ENCODE measurements at regions not wholly inside any gene's neighbourhood (a gene's known extent, or its start where the extent isn't known, plus 50 kb on each side); places are given as distances from the start of the nearest gene placed in this dataset.
"Not testable (repeated sequence)": the region's sequence is repeated elsewhere in the genome, so short reads cannot be mapped to it uniquely, and the experiment has no call there.

GRCh38 chr13:90834700-90835099 is 512.8 kb upstream of the MIR17HG start:
- DNase-seq (ENCODE audit: low read depth, low spot score), result no peak

GRCh38 chr13:90835826-90836225 is 511.7 kb upstream of the MIR17HG start:
- no peak for DNase-seq (ENCODE audit: low read depth, low spot score)

- DNase-seq (ENCODE audit: low read depth, low spot score), result no peak
These were observed 509.0 kb upstream of the MIR17HG start for GRCh38 chr13:90838317-90838960.

GRCh38 chr13:90839061-90839460 is 508.4 kb upstream of the MIR17HG start:
- DNase-seq (ENCODE audit: low read depth, low spot score), result no peak

GRCh38 chr13:90846936-90847335 is 500.6 kb upstream of the MIR17HG start:
- no peak for DNase-seq (ENCODE audit: low read depth, low spot score)

DNA sequence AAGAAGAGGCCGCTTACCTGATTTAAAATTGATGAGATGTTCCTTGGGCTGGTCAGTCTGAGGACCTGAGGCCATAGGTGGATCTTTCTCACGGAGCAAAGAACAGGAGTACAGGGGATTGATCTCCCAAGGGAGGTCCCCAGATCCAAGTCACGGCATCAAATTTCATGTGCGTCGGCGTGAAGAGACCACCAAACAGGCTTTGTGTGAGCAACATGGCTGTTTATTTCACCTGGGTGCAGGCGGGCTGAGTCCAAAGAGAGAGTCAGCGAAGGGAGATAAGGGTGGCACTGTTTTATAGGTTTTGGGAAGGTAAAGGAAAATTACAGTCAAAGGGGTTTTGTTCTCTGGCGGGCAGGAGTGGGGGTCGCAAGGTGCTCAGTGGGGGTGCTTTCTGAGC is 493.8 kb upstream of the MIR17HG start:
- DNase-seq (ENCODE audit: low read depth, low spot score), result not testable (repeated sequence)

GRCh38 chr13:90857921-90858320 is 489.6 kb upstream of the MIR17HG start:
- no peak for DNase-seq (ENCODE audit: low read depth, low spot score)

DNA sequence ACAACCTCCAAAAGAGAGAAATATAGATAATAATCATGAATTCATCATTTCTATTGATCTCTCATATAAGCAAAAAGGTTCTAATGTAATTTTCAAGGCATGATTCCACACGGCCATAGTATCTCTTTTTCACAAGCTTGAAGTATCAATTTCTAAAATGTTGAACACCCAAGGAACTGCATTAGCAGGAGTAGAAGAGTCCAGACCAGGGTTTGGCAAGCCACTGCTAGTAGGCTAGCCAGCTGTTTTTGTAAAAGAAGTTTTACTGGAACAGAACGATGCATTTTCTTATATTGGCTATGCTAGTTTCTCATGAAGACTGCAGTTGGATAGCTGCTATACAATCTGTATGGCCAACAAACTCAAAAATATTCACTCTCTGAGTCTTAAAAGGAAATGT is 481.5 kb upstream of the MIR17HG start:
- no peak for DNase-seq (ENCODE audit: low read depth, low spot score)

GRCh38 chr13:90867336-90867683 is 480.2 kb upstream of the MIR17HG start:
- DNase-seq (ENCODE audit: low read depth, low spot score), result no peak

- no peak for DNase-seq (ENCODE audit: low read depth, low spot score)
These were observed 479.1 kb upstream of the MIR17HG start for GRCh38 chr13:90868321-90868920.

GRCh38 chr13:90869580-90869979 is 477.9 kb upstream of the MIR17HG start:
- DNase-seq (ENCODE audit: low read depth, low spot score), result no peak

DNA sequence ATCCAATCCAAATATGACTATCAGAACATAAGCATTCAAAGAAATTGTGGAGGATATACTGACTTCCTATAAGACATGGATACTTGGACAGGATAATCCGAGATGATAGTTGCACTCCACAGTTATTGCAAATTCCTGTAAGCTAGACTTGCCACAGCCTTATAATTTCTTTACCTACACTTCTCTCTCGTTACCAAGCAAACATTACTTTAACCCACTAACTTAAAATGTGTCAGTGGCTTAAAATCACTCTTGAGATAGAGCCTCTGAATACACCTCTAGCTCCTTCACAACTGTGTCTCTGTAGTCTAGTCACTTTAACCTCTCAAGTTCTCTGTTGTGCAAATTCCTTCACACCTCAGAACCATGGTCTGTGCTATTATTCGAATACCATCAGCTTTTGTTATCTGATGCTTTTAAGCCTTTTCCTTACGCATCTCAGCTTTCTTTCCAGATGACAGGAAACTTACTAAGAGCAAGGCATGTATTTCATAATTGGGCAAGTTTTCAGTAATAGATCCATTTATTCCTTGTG is 474.9 kb upstream of the MIR17HG start:
- no peak for DNase-seq (ENCODE audit: low read depth, low spot score)

GRCh38 chr13:90880790-90881189 is 466.7 kb upstream of the MIR17HG start:
- no peak for DNase-seq (ENCODE audit: low read depth, low spot score)

- DNase-seq (ENCODE audit: low read depth, low spot score), result no peak
These were observed 464.9 kb upstream of the MIR17HG start for GRCh38 chr13:90882551-90882950.

DNA sequence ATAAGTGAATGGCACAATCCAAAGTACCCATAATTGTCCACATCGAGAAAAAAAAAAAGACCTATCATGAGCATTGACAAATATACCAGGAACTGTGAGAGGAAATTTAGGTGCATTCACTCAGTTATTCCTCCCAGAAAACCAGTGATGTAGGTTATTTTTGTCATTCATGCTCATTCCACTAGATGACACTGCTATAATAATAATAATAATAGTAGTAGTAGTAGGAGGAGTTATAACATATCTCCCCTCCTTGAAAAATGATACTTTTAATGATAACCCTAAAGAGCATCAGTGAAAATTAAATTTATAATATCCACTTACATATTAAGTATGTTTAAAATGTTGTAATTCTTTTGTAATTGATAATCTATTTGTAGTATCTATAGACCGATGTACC is 463.9 kb upstream of the MIR17HG start:
- no peak for DNase-seq (ENCODE audit: low read depth, low spot score)

- DNase-seq (ENCODE audit: low read depth, low spot score), result no peak
These were observed 463.4 kb upstream of the MIR17HG start for GRCh38 chr13:90884066-90884465.

GRCh38 chr13:90889906-90890834 is 457.3 kb upstream of the MIR17HG start:
- no peak for DNase-seq (ENCODE audit: low read depth, low spot score)

DNA sequence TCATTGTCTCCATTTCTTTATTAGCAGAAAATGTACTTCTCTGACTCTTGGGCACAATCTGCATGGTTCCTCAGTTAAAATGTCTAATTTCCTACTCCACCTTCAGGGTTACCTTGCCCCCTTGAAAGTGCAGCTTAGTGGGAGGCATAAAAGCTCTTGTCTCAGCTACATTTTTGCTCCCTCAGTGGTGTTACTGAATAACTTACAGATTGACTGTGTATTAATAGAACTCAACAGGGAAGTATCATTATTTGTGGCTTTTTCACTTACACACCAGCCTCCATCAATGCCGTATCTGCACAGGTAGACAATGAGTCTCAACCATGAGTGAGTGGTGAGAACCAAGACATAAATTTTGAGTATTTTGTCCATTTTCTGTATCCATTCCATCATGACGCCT is 456.2 kb upstream of the MIR17HG start:
- no peak for DNase-seq (ENCODE audit: low read depth, low spot score)

DNA sequence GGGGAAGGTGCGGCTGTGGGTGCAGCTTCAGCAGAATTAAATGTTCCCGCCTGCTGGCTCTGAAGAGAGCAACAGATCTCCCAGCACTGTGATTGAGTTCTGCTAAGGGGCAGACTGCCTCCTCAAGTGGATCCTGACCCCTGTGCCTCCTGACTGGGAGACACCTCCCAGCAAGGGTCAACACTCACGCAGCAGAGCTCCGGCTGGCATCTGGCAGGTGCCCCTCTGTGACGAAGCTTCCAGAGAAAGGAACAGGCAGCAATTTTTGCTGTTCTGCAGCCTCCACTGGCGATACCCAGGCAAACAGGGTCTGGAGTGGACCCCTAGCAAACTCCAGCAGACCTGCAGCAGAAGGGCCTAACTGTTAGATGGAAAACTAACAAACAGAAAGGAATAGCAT is 454.3 kb upstream of the MIR17HG start:
- not testable (repeated sequence) for DNase-seq (ENCODE audit: low read depth, low spot score)

DNA sequence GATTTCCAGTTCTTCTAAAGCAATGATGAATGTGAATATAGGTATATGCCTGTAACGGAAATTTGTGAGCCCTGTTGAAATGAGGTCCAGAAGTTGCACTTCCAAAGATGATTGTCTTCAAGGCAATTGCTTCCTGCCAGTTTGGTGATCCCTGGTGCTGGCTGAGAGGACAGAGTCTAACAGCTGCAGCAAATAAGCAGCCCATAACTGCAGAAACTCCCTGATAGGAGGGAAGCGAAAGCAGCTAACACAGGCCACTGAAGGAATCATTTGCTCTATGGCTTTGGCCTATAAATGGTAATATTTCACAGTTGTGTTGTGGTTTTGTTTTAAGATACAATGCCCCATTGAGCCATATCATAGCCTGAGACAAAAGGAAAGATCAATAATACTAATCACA is 451.5 kb upstream of the MIR17HG start:
- DNase-seq (ENCODE audit: low read depth, low spot score), result no peak

- DNase-seq (ENCODE audit: low read depth, low spot score), result no peak
These were observed 448.7 kb upstream of the MIR17HG start for GRCh38 chr13:90898811-90899210.

GRCh38 chr13:90899416-90899815 is 448.1 kb upstream of the MIR17HG start:
- DNase-seq (ENCODE audit: low read depth, low spot score), result no peak
